GM12874 (cell line): ENCODE measurements at regions not wholly inside any gene's neighbourhood (a gene's known extent, or its start where the extent isn't known, plus 50 kb on each side); places are given as distances from the start of the nearest gene placed in this dataset.

Experiments used
- CTCF ChIP-seq: IDR thresholded peaks from 2 replicates; pipeline ENCODE4 v1.5.1; 2011; ENCODE audit warnings: low read depth, mild to moderate bottlenecking, control low read depth, low read length, moderate library complexity; ENCODE audit not compliant: insufficient read depth

GRCh38 chr2:19577723-19578122, 219.3 kb upstream of the OSR1 start:
- TF ChIP-seq CTCF, result no peak

- TF ChIP-seq CTCF, result no peak
These were observed 218.0 kb upstream of the OSR1 start for GRCh38 chr2:19576411-19576810.

GRCh38 chr2:19575641-19576040, 217.2 kb upstream of the OSR1 start:
- no peak for TF ChIP-seq CTCF

- no peak for TF ChIP-seq CTCF
These were observed 216.4 kb upstream of the OSR1 start for GRCh38 chr2:19574778-19575260.

- TF ChIP-seq CTCF, result no peak
These were observed 215.4 kb upstream of the OSR1 start for GRCh38 chr2:19573784-19574183.

GRCh38 chr2:19571773-19572172, 213.3 kb upstream of the OSR1 start:
- no peak for TF ChIP-seq CTCF

GRCh38 chr2:19569300-19569791, 210.9 kb upstream of the OSR1 start:
- no peak for TF ChIP-seq CTCF
